Activated T-cell treated with anti-CD3 and anti-CD28 coated beads, Interleukin-2, amount 50 U/mL, for 24 hours (primary cell): ENCODE measurements at regions not wholly inside any gene's neighbourhood (a gene's known extent, or its start where the extent isn't known, plus 50 kb on each side); places are given as distances from the start of the nearest gene placed in this dataset.

ENCODE experiments used
- DNase-seq: peaks from one replicate; pipeline ENCODE4 v3.0.0-alpha.2; 2020
- H3K27ac Mint-ChIP-seq: 2 replicates; pipeline ENCODE4 v1.8.0; 2020; ENCODE audit warnings: mild to moderate bottlenecking, mixed read lengths
- H3K27me3 Mint-ChIP-seq: 2 replicates; pipeline ENCODE4 v1.8.0; 2020; ENCODE audit warnings: mixed read lengths
- H3K36me3 Mint-ChIP-seq: 2 replicates; pipeline ENCODE4 v1.8.0; 2020; ENCODE audit warnings: low read depth, mixed read lengths
- H3K4me1 Mint-ChIP-seq: 2 replicates; pipeline ENCODE4 v1.8.0; 2020; ENCODE audit warnings: low read depth, mixed read lengths
- H3K4me3 Mint-ChIP-seq: 2 replicates; pipeline ENCODE4 v1.8.0; 2020; ENCODE audit warnings: mild to moderate bottlenecking, moderate library complexity, mixed read lengths
- H3K9me3 Mint-ChIP-seq: 2 replicates; pipeline ENCODE4 v1.8.0; 2020; ENCODE audit warnings: mixed read lengths

- peaks cover 2% of the 10 kb centered on the region for H3K9me3 Mint-ChIP-seq
- no peaks in the 10 kb centered on the region for H3K27me3 Mint-ChIP-seq
- no peak overlapping the region for H3K4me3 Mint-ChIP-seq
- no peak overlapping the region for H3K27ac Mint-ChIP-seq
- H3K36me3 Mint-ChIP-seq = no peaks in the 10 kb centered on the region
- no peaks in the 10 kb centered on the region for H3K4me1 Mint-ChIP-seq
- DNase-seq = no peak
Observed at GRCh38 chr6:92180090-92180489, 1239.3 kb downstream of the EPHA7 start.

GRCh38 chr6:92176666-92177065 is 1242.7 kb downstream of the EPHA7 start:
- no peaks in the 10 kb centered on the region for H3K36me3 Mint-ChIP-seq
- DNase-seq = no peak
- H3K9me3 Mint-ChIP-seq = no peaks in the 10 kb centered on the region

DNA sequence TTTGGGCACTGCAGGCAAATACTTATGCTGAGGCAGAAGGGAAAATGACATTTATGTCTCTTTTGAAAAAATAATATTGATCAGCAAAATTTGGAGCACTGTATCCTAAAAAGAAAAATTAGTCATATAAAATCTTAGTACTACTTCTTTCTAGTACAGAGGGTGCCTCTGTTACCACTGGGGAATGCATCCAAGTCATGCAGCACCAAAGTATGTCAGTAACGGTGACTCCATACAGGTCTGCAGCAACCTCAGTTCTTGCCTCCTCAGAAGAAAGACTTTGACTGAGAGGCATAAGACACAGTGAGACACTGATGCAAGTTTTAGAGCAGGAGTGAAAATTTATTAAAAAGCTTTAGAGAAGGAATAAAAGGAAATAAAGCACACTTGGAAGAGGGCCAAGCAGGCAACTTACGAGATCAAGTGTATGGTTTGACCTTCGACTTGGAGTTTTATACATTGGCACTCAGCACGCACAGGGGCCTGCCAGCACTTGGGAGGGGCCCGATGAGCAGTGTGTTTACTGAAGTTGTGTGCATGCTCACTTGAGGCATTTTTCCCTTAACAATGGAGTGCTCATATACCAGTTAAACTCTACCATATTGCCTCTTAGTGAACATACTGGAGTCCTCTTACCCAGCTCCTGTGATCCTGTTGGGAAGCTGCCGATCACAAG is 1244.8 kb downstream of the EPHA7 start:
- Mint-ChIP-seq H3K27ac (no peak overlapping the region), H3K27me3 (no peaks in the 10 kb centered on the region), H3K9me3 (no peaks in the 10 kb centered on the region), H3K36me3 (no peaks in the 10 kb centered on the region), H3K4me3 (no peak overlapping the region), H3K4me1 (no peaks in the 10 kb centered on the region)
- DNase-seq = no peak

More at GRCh38 chr6:92176666-92177065, 1242.7 kb downstream of the EPHA7 start:
- no peaks in the 10 kb centered on the region for H3K4me1 Mint-ChIP-seq
- H3K4me3 Mint-ChIP-seq = no peak overlapping the region
- H3K27ac Mint-ChIP-seq = no peak overlapping the region
- no peaks in the 10 kb centered on the region for H3K27me3 Mint-ChIP-seq

- Mint-ChIP-seq H3K27me3 (no peaks in the 10 kb centered on the region), H3K27ac (no peak overlapping the region)
Observed at GRCh38 chr6:92169506-92169905, 1249.9 kb downstream of the EPHA7 start.

DNA sequence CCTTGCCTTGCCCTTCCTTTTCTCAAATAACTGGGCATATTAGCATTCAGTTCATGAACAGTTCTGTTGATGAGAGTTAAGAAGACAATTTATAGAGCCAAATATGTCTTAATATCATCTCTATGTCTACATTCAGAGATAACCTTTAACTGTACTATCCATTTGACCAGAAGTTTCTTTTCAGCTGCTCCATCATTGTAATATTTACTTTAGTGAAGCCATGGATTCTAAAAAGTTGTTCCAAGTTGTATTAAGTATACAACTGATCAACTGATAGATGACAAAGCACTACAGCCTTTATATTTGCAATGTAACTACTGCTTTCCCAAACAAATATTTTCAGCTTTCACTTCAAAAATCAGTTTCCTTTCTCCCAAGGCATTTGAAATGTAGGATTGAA is 1252.7 kb downstream of the EPHA7 start:
- Mint-ChIP-seq H3K27ac (no peak overlapping the region), H3K4me1 (no peaks in the 10 kb centered on the region), H3K36me3 (no peaks in the 10 kb centered on the region), H3K4me3 (no peak overlapping the region), H3K27me3 (no peaks in the 10 kb centered on the region), H3K9me3 (peaks cover 8% of the 10 kb centered on the region)
- no peak for DNase-seq

More at GRCh38 chr6:92169506-92169905, 1249.9 kb downstream of the EPHA7 start:
- Mint-ChIP-seq H3K4me3 (no peak overlapping the region), H3K36me3 (no peaks in the 10 kb centered on the region), H3K4me1 (no peaks in the 10 kb centered on the region), H3K9me3 (peaks cover 4% of the 10 kb centered on the region)
- DNase-seq = no peak

- no peaks in the 10 kb centered on the region for H3K36me3 Mint-ChIP-seq
- H3K4me3 Mint-ChIP-seq = no peak overlapping the region
- H3K27me3 Mint-ChIP-seq = no peaks in the 10 kb centered on the region
- H3K4me1 Mint-ChIP-seq = no peaks in the 10 kb centered on the region
- peaks cover 15% of the 10 kb centered on the region for H3K9me3 Mint-ChIP-seq
- DNase-seq = no peak
- H3K27ac Mint-ChIP-seq = no peak overlapping the region
Observed at GRCh38 chr6:92161953-92162352, 1257.4 kb downstream of the EPHA7 start.

DNA sequence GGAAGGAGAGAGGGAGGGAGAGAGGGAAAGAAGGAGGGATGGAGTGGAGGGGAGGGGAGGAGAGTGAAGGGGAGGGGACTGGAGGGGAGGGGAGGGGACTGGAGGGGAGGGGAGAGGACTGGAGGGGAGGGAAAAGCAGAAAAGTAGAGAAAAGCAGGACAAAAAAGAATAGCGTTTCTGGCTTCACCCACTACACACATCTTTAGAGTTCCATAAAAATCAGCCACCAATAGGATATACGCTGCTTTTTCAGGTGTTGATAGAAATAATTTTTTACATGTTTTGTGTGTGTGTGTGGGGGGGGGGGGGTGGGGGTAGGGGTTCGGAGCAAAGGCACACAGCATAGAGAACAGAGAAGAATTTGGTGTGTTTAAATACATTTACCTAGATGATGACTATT is 1259.1 kb downstream of the EPHA7 start:
- H3K27me3 Mint-ChIP-seq = no peaks in the 10 kb centered on the region
- DNase-seq = no peak
- H3K36me3 Mint-ChIP-seq = no peaks in the 10 kb centered on the region
- no peaks in the 10 kb centered on the region for H3K4me1 Mint-ChIP-seq
- H3K9me3 Mint-ChIP-seq = peaks cover 18% of the 10 kb centered on the region
- H3K4me3 Mint-ChIP-seq = no peak overlapping the region
- H3K27ac Mint-ChIP-seq = no peak overlapping the region

DNA sequence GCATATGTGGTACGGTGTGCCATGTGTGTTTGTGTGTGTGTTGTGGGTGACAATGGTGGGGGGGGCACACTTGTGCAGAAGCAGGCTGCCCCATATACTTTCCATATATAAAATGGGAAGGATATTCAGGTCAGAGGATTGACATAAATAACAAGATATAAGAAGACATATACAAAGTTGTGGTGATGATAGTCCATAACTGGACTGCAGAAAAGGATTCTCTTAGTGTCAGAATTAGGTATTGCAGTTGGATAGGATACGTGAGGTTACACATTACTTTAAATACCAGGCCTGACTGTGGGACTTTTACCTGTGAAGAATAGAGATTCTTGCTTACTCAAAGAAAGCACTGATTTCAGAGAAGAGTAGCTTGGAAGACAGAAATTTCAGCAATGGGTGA is 1260.3 kb downstream of the EPHA7 start:
- H3K4me1 Mint-ChIP-seq = no peaks in the 10 kb centered on the region

DNA sequence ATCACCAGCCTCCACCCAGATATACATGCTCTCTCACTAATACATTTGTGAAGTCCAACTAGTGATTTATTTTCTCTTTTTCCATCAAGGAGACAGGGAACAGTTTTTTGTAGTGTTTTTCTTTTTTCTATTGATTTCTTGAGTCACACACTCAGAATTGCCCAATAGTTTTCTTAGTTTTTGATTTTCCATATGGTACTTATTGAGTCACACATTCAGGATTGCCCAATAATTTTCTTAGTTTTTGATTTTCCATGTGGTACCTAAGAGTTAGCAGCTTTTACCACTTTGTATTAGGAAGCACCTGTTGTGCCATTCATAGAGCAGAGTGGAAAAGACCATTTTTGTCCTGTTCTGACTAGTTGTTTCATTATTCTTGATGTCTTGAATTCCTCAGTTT is 1268.8 kb downstream of the EPHA7 start:
- Mint-ChIP-seq H3K27ac (no peak overlapping the region), H3K4me3 (no peak overlapping the region), H3K27me3 (no peaks in the 10 kb centered on the region), H3K9me3 (peaks cover 4% of the 10 kb centered on the region), H3K4me1 (no peaks in the 10 kb centered on the region), H3K36me3 (no peaks in the 10 kb centered on the region)
- DNase-seq = no peak

More for the DNA sequence above, 1260.3 kb downstream of the EPHA7 start:
- Mint-ChIP-seq H3K9me3 (peaks cover 14% of the 10 kb centered on the region), H3K27ac (no peak overlapping the region), H3K27me3 (no peaks in the 10 kb centered on the region), H3K36me3 (no peaks in the 10 kb centered on the region), H3K4me3 (no peak overlapping the region)
- DNase-seq = no peak

- Mint-ChIP-seq H3K36me3 (no peaks in the 10 kb centered on the region), H3K4me1 (no peaks in the 10 kb centered on the region), H3K9me3 (peaks cover 9% of the 10 kb centered on the region), H3K27me3 (no peaks in the 10 kb centered on the region), H3K27ac (no peak overlapping the region), H3K4me3 (no peak overlapping the region)
- no peak for DNase-seq
Observed at GRCh38 chr6:92147246-92147645, 1272.1 kb downstream of the EPHA7 start.

GRCh38 chr6:92139601-92140000 is 1279.8 kb downstream of the EPHA7 start:
- DNase-seq = no peak
- Mint-ChIP-seq H3K4me3 (no peak overlapping the region), H3K4me1 (no peaks in the 10 kb centered on the region), H3K27me3 (no peaks in the 10 kb centered on the region), H3K36me3 (no peaks in the 10 kb centered on the region), H3K9me3 (peaks cover 10% of the 10 kb centered on the region), H3K27ac (no peak overlapping the region)

GRCh38 chr6:92132957-92133356 is 1286.4 kb downstream of the EPHA7 start:
- no peaks in the 10 kb centered on the region for H3K4me1 Mint-ChIP-seq
- peaks cover 2% of the 10 kb centered on the region for H3K9me3 Mint-ChIP-seq
- no peak overlapping the region for H3K27ac Mint-ChIP-seq
- H3K36me3 Mint-ChIP-seq = no peaks in the 10 kb centered on the region
- no peak overlapping the region for H3K4me3 Mint-ChIP-seq
- H3K27me3 Mint-ChIP-seq = no peaks in the 10 kb centered on the region
- no peak for DNase-seq

DNA sequence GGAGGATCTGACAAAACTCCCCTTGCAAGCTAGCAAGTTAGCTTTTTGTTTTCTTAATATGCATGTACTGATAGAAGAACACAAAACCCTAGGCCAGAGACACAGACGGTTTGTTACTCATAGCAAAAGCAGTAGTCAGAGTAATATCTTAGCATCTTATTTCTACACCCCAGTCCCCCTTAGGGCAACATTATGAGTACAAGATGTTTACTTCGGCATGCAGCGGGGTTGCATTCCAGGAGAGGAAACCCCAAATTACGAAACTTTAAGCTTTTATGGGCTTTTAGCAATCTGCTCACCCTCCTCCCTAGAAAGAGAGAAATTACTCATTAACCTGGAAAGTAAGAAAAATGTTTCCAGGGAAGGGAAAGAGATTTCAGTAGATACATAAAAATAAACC is 1286.9 kb downstream of the EPHA7 start:
- no peaks in the 10 kb centered on the region for H3K36me3 Mint-ChIP-seq
- no peaks in the 10 kb centered on the region for H3K27me3 Mint-ChIP-seq
- H3K4me1 Mint-ChIP-seq = no peaks in the 10 kb centered on the region
- H3K4me3 Mint-ChIP-seq = no peak overlapping the region
- DNase-seq = no peak
- H3K9me3 Mint-ChIP-seq = peaks cover 2% of the 10 kb centered on the region
- H3K27ac Mint-ChIP-seq = no peak overlapping the region

DNA sequence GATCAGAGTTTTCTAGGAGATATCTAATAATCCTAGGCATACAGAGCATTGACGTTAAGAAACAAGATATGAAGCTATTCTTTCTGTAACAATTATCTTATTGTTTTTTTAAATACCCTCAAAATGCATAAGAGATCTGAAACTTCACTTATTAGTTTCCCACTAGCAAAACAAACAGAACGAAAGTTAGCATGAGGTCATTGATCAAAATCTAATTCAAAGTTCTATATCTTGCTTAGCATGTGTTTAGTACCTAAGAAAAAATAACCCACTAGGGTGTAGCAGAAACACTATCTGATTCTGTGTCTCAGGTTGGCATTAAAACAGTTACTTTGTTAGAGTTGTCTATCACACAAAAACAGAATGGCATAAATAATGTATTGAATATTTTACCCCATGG is 1288.4 kb downstream of the EPHA7 start:
- Mint-ChIP-seq H3K9me3 (peaks cover 4% of the 10 kb centered on the region), H3K36me3 (no peaks in the 10 kb centered on the region), H3K4me3 (no peak overlapping the region), H3K4me1 (no peaks in the 10 kb centered on the region), H3K27ac (no peak overlapping the region), H3K27me3 (no peaks in the 10 kb centered on the region)
- no peak for DNase-seq

GRCh38 chr6:92126983-92127382 is 1292.4 kb downstream of the EPHA7 start:
- Mint-ChIP-seq H3K4me1 (no peaks in the 10 kb centered on the region), H3K4me3 (no peak overlapping the region), H3K9me3 (peaks cover 4% of the 10 kb centered on the region), H3K27ac (no peak overlapping the region), H3K36me3 (no peaks in the 10 kb centered on the region), H3K27me3 (no peaks in the 10 kb centered on the region)
- no peak for DNase-seq

- no peak for DNase-seq
- Mint-ChIP-seq H3K27ac (no peak overlapping the region), H3K36me3 (no peaks in the 10 kb centered on the region)
Observed at GRCh38 chr6:92126088-92126487, 1293.3 kb downstream of the EPHA7 start.

More at GRCh38 chr6:92126088-92126487, 1293.3 kb downstream of the EPHA7 start:
- no peaks in the 10 kb centered on the region for H3K4me1 Mint-ChIP-seq
- no peak overlapping the region for H3K4me3 Mint-ChIP-seq
- H3K27me3 Mint-ChIP-seq = no peaks in the 10 kb centered on the region
- peaks cover 4% of the 10 kb centered on the region for H3K9me3 Mint-ChIP-seq
